HG03196 (cell line): ENCODE measurements at regions not wholly inside any gene's neighbourhood (a gene's known extent, or its start where the extent isn't known, plus 50 kb on each side); places are given as distances from the start of the nearest gene placed in this dataset.
"Not testable (repeated sequence)": the region's sequence is repeated elsewhere in the genome, so short reads cannot be mapped to it uniquely, and the experiment has no call there.

Experiments
- ATAC-seq: cut with Tn5 transposase; IDR thresholded peaks from one replicate; pipeline ENCODE4 v1.9.1; 2021; ENCODE audit not compliant: unreplicated experiment

DNA sequence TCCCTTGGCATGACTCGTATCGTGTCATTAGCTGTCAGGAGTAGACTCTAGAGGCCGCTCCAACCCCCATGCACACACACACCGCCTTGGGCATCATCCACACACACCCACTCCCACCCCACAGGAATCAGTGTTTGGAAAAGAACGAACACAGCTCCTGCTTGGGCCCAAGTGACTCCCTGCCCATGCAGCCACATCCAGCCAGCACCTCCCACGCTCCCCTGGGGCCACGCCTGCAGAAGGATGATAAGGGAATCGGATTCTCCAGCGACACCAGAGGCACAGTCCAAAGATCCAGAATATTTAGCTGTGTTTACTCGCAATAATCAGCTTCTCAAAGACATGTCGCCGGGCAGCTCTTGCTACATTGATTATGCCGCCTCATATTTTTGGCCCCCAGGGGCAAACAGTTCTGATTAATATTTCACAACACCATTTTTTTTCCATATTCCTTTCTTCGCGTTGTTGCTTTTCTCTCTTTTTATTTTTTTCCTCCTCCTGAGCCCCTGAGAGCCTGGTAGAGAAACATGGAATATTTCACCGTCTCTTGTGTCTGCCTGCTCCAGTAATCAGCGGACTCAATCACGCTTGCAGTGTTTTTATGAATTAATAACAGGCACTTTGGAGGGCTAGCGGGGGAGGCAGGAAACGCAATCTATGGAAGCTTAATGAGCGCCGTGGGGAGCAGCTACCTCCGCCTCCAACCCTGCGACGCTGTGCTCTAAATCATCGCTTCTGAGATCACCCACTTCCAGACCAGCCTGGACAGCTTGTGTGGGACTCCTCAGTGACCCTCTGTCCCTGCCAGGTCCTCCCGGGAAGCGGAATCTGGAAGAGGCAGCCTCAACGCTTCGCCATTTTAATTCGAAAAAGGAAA is 221.4 kb downstream of the TLE3 start:
- no peak for ATAC-seq

DNA sequence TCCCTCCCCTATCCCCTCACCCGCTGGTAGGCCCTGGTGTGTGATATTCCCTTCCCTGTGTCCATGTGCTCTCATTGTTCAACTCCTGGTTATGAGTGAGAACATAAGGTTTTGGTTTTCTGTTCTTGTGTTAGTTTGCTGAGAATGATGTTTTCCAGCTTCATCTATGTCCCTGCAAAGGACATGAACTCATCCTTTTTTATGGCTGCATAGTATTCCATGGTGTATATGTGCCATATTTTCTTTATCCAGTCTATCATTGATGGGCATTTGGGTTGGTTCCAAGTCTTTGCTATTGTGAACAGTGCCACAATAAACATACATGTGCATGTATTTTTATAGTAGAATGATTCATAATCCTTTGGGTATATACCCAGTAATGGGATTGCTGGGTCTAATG is 217.8 kb downstream of the TLE3 start:
- not testable (repeated sequence) for ATAC-seq

- ATAC-seq, result no peak
Measured at GRCh38 chr15:69880571-69881301, 217.0 kb downstream of the TLE3 start.

- ATAC-seq, result no peak
Measured at GRCh38 chr15:69881302-69881670, 216.4 kb downstream of the TLE3 start.

DNA sequence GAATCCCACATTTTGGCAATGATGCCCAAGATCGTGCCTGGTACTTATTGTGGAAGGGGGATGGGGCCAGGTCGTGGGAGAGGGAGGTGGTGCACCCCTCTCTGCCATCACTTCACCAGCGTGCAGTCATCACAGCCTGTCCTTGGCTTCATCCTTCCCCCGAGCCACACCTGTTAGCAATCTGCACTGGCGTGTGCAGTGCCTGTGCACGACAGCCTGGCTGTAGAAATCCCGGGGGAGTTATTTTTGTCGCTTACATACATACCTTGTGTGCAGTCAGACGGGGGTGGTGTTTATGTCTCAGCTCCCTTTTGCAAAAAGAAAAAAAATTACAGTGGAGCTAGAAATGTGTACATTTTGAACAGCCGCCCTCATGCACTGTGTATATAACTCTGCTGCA is 216.0 kb downstream of the TLE3 start:
- ATAC-seq, result no peak

DNA sequence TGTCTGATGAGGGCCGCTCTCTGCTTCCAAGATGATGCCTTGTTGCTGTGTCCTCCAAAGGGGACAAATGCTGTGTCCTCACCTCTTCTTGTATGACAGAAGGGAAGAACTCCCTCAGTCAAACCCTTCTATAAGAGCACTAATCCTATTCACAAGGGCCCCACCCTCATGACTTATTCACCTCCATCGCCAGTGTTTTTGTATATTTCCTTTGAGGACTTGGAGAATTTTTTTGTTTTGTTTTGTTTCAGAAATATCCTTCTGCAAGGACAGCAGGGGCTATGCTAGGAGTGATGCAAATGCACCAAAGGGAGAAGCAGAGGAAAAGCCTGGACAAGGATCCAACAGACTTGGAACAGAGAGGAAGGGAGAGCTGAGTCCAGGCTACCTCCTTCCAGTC is 214.4 kb downstream of the TLE3 start:
- no peak for ATAC-seq

GRCh38 chr15:69885173-69885955 is 212.4 kb downstream of the TLE3 start:
- ATAC-seq, result no peak

- ATAC-seq, result no peak
Measured at GRCh38 chr15:69887009-69887408, 210.7 kb downstream of the TLE3 start.

- no peak for ATAC-seq
Measured at GRCh38 chr15:69887553-69887952, 210.2 kb downstream of the TLE3 start.

GRCh38 chr15:69888406-69888805 is 209.3 kb downstream of the TLE3 start:
- no peak for ATAC-seq

- no peak for ATAC-seq
Measured at GRCh38 chr15:69891070-69891536, 206.6 kb downstream of the TLE3 start.

- no peak for ATAC-seq
Measured at GRCh38 chr15:69891606-69892005, 206.1 kb downstream of the TLE3 start.

GRCh38 chr15:69892351-69892750 is 205.4 kb downstream of the TLE3 start:
- no peak for ATAC-seq

DNA sequence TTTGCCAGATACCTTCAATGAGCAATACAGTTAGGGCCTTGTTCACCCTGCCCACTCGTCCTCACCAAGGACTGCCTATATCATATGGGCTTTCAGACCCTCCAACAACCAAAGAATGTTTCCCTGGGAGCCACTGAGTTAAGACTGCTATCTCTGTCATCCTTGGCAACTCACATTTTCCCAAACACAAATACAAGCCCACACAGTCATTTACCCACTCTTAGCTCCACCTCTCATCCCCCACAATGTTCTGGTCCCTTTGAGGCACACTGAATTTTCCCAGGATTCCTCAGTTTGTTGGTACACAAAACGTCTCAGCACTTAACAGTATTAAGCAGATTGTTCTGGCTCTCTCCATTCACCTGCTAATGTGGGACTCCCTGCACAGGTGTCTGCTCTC is 204.6 kb downstream of the TLE3 start:
- no peak for ATAC-seq

DNA sequence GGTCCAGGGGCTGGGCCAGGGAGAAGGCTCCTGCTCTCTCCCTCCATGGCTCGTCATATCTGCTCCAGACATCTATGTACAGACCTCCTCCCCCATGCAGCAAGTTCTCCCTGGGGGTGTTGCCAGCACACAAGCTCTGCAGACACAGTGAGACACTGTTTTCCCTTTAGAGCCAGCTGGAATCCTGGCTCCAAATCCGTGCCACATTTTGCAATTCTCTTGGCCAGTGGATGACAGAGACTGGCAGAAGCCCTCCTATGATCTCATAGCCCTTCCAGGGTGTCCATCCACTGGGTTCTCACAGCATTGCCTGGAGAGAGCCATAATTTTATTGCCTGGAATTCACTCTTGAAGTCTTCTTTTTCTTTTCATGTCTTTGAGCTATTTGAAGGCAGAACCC is 203.9 kb downstream of the TLE3 start:
- no peak for ATAC-seq

GRCh38 chr15:69895202-69895601 is 202.5 kb downstream of the TLE3 start:
- no peak for ATAC-seq

DNA sequence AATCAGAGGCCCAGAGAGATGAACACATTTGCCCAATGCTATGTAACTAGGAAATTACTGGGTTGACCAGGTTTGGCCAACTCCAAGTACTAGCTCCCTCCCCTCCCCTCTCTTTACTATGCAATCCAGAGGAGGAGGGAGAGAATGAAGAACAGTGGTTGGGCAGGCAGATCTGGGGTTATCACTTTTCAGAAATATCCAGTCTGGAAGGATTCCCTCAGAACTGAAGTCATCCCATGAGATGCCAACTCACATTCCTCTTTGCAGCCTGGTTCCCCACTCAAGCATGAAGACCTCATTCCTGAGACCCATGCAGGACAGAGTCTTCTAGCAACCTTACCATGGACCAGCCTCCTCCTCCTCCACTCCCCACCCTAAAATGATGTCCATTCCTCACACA is 201.1 kb downstream of the TLE3 start:
- ATAC-seq, result no peak

- ATAC-seq, result no peak
Measured at GRCh38 chr15:69897061-69897460, 200.7 kb downstream of the TLE3 start.

DNA sequence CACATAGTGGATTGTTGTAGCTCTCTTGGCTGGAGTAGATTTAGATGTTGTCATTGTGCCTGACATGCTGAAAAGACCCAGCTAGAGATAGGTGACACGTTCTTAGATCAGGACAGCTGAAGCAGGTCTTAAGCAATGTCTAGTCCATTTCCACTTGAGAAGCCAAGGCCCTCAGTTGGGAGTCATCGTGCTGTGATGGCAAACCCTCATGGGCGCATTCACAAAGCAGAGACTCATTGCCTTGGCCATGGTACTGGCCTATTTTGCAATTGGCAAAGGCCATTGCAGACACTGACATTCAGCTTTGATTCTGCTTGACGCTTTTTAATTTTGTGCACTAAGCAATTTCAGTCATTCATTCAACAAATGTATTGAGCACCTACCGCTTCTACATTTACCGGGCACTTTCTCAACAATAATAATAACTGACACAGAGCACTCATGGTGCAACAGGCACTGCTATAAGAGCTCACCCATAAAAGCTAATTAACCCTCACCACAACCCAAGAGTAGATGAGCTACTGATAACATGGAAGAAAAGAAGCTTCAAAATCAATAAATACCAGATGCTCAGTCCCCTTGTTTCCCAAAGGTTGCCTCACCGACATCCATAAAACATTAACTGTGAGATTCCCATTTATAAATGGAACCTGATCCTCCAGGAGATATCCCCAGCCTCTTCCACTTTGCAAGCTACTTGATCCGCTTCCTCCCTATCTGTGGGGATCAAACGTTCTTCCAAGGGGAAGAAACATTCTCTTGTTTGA is 200.1 kb downstream of the TLE3 start:
- no peak for ATAC-seq

- ATAC-seq, result no peak
Measured at GRCh38 chr15:69898243-69898642, 199.5 kb downstream of the TLE3 start.
